ENCODE measurements at regions not wholly inside any gene's neighbourhood (a gene's known extent, or its start where the extent isn't known, plus 50 kb on each side); places are given as distances from the start of the nearest gene placed in this dataset.
"Not testable (repeated sequence)": the region's sequence is repeated elsewhere in the genome, so short reads cannot be mapped to it uniquely, and the experiment has no call there.

GRCh38 chr5:162796507-162796906, 640.9 kb upstream of the CCNG1 start:
- DNase-seq (ENCODE audit: low spot score) = no peak

- DNase-seq (ENCODE audit: low spot score) = no peak
Measured at GRCh38 chr5:162800301-162800700, 637.1 kb upstream of the CCNG1 start.

- no peak for DNase-seq (ENCODE audit: low spot score)
Measured at GRCh38 chr5:162801235-162801634, 636.2 kb upstream of the CCNG1 start.

- DNase-seq (ENCODE audit: low spot score) = no peak
Measured at GRCh38 chr5:162806195-162806594, 631.2 kb upstream of the CCNG1 start.

GRCh38 chr5:162811071-162811470, 626.3 kb upstream of the CCNG1 start:
- DNase-seq (ENCODE audit: low spot score) = no peak

- DNase-seq (ENCODE audit: low spot score) = no peak
Measured at GRCh38 chr5:162816816-162817215, 620.6 kb upstream of the CCNG1 start.

GRCh38 chr5:162817364-162817763, 620.0 kb upstream of the CCNG1 start:
- no peak for DNase-seq (ENCODE audit: low spot score)

- DNase-seq (ENCODE audit: low spot score) = not testable (repeated sequence)
Measured at GRCh38 chr5:162821664-162822063, 615.7 kb upstream of the CCNG1 start.

- DNase-seq (ENCODE audit: low spot score) = no peak
Measured at GRCh38 chr5:162824360-162824759, 613.0 kb upstream of the CCNG1 start.

GRCh38 chr5:162837155-162837554, 600.2 kb upstream of the CCNG1 start:
- no peak for DNase-seq (ENCODE audit: low spot score)

GRCh38 chr5:162842727-162843126, 594.7 kb upstream of the CCNG1 start:
- no peak for DNase-seq (ENCODE audit: low spot score)

- DNase-seq (ENCODE audit: low spot score) = no peak
Measured at GRCh38 chr5:162852134-162852533, 585.3 kb upstream of the CCNG1 start.

- DNase-seq (ENCODE audit: low spot score) = no peak
Measured at GRCh38 chr5:162858770-162859169, 578.6 kb upstream of the CCNG1 start.

GRCh38 chr5:162870966-162871365, 566.4 kb upstream of the CCNG1 start:
- DNase-seq (ENCODE audit: low spot score) = no peak

- no peak for DNase-seq (ENCODE audit: low spot score)
Measured at GRCh38 chr5:162882629-162883028, 554.8 kb upstream of the CCNG1 start.

GRCh38 chr5:162886717-162887116, 550.7 kb upstream of the CCNG1 start:
- no peak for DNase-seq (ENCODE audit: low spot score)

GRCh38 chr5:162888268-162888667, 549.1 kb upstream of the CCNG1 start:
- no peak for DNase-seq (ENCODE audit: low spot score)

GRCh38 chr5:162911873-162912272, 525.5 kb upstream of the CCNG1 start:
- DNase-seq (ENCODE audit: low spot score) = no peak

GRCh38 chr5:162916368-162916767, 521.0 kb upstream of the CCNG1 start:
- no peak for DNase-seq (ENCODE audit: low spot score)

GRCh38 chr5:162929104-162929503, 508.3 kb upstream of the CCNG1 start:
- DNase-seq (ENCODE audit: low spot score) = no peak

GRCh38 chr5:162931501-162931900, 505.9 kb upstream of the CCNG1 start:
- no peak for DNase-seq (ENCODE audit: low spot score)

- DNase-seq (ENCODE audit: low spot score) = no peak
Measured at GRCh38 chr5:162939991-162940390, 497.4 kb upstream of the CCNG1 start.

- no peak for DNase-seq (ENCODE audit: low spot score)
Measured at GRCh38 chr5:162948677-162949076, 488.7 kb upstream of the CCNG1 start.

GRCh38 chr5:162956570-162956969, 480.8 kb upstream of the CCNG1 start:
- no peak for DNase-seq (ENCODE audit: low spot score)

- not testable (repeated sequence) for DNase-seq (ENCODE audit: low spot score)
Measured at GRCh38 chr5:162964144-162964543, 473.3 kb upstream of the CCNG1 start.

All from cerebellar cortex (tissue), 1 donor.